MCF 10A (cell line): ENCODE measurements at regions not wholly inside any gene's neighbourhood (a gene's known extent, or its start where the extent isn't known, plus 50 kb on each side); places are given as distances from the start of the nearest gene placed in this dataset.

Source experiments
- BruUV-seq: library from RNA; stranded (reverse); fragments of 400-500 nt; replicated peaks from 2 replicates; lab custom pipeline; 2021; lab: Mats Ljungman, UMichigan
- CTCF ChIA-PET: fragments of 300-600 bp; sonication (Branson Sonifier 250); formaldehyde crosslinking; extraction: SDS; loops from one replicate; lab custom pipeline; 2021; ENCODE audit warnings: antibody characterized with exemption, inconsistent platforms; lab: Yijun Ruan, JAX
- POLR2A ChIA-PET: fragments of 300-600, 350-650 bp; sonication (Branson Sonifier 250); formaldehyde crosslinking; extraction: SDS; loops from one replicate; lab custom pipeline; 2020; ENCODE audit warnings: antibody characterized with exemption, inconsistent platforms; lab: Yijun Ruan, JAX
- DNase-seq: peaks from one replicate; pipeline ENCODE4 v3.0.0-alpha.2; 2018; ENCODE audit not compliant: unreplicated experiment
- H3K27ac Mint-ChIP-seq: one replicate; pipeline ENCODE4 v1.8.0; 2022; ENCODE audit warnings: mild to moderate bottlenecking, low read depth, mixed read lengths; ENCODE audit not compliant: unreplicated experiment
- H3K27me3 Mint-ChIP-seq: one replicate; pipeline ENCODE4 v1.8.0; 2022; ENCODE audit warnings: mixed read lengths; ENCODE audit not compliant: insufficient read depth, unreplicated experiment
- H3K36me3 Mint-ChIP-seq: one replicate; pipeline ENCODE4 v1.8.0; 2022; ENCODE audit warnings: mild to moderate bottlenecking, moderate library complexity, mixed read lengths; ENCODE audit not compliant: insufficient read depth, unreplicated experiment
- H3K4me1 Mint-ChIP-seq: one replicate; pipeline ENCODE4 v1.8.0; 2022; ENCODE audit warnings: mixed read lengths; ENCODE audit not compliant: insufficient read depth, unreplicated experiment
- H3K4me3 Mint-ChIP-seq: one replicate; pipeline ENCODE4 v1.8.0; 2022; ENCODE audit warnings: mild to moderate bottlenecking, moderate library complexity, mixed read lengths; ENCODE audit not compliant: unreplicated experiment
- H3K9me3 Mint-ChIP-seq: one replicate; pipeline ENCODE4 v1.8.0; 2022; ENCODE audit warnings: mixed read lengths; ENCODE audit not compliant: unreplicated experiment
- intact Hi-C: fragments of 100-400 bp; cut with micrococcal nuclease; formaldehyde crosslinking; loops from 2 replicates; pipeline ENCODE4 v1.14.1; 2022
- TF ChIP-seq, protein P1 (sequence below): fragments of 200-600 bp; IDR thresholded peaks from one replicate; pipeline ENCODE4 v1.8.0; 2022; ENCODE audit warnings: antibody characterized with exemption, mild to moderate bottlenecking; ENCODE audit not compliant: unreplicated experiment

DNA sequence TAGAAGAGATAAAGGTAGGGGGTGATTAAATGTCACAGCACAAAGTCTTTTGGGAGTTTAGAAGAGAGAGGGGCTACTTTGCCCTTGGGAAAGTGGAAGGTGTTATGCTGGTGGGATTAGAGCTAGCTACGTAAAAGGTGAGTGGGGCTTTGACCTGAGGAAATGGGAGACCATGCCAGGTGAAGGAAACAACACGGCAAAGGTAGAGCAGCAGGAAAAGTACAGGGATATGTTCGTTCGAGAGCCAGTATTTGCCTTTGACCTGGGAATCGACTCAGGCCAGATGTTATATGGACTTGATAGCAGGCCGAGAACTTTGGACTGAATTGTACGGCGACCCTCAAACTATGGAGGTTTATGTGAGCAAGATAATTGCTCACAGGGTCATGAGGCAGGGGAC, 55.7 kb upstream of the ACKR3 start:
- no peak for DNase-seq
- no peaks in the 10 kb centered on the region for H3K4me1 Mint-ChIP-seq
- no peak overlapping the region for H3K27ac Mint-ChIP-seq
- TF ChIP-seq, protein P1, sequence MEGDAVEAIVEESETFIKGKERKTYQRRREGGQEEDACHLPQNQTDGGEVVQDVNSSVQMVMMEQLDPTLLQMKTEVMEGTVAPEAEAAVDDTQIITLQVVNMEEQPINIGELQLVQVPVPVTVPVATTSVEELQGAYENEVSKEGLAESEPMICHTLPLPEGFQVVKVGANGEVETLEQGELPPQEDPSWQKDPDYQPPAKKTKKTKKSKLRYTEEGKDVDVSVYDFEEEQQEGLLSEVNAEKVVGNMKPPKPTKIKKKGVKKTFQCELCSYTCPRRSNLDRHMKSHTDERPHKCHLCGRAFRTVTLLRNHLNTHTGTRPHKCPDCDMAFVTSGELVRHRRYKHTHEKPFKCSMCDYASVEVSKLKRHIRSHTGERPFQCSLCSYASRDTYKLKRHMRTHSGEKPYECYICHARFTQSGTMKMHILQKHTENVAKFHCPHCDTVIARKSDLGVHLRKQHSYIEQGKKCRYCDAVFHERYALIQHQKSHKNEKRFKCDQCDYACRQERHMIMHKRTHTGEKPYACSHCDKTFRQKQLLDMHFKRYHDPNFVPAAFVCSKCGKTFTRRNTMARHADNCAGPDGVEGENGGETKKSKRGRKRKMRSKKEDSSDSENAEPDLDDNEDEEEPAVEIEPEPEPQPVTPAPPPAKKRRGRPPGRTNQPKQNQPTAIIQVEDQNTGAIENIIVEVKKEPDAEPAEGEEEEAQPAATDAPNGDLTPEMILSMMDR = no peak
- no TSS peak for BruUV-seq
- no peaks in the 10 kb centered on the region for H3K27me3 Mint-ChIP-seq
- ChIA-PET POLR2A (interaction anchor here (0.6 kb wide), 1 partner anchor 112 kb away, joined by 3 read pairs; no protein-coding TSS in a partner anchor), CTCF (interaction anchor here (0.6 to 6.1 kb wide), 21 partner anchors 9 to 554 kb away, joined by 3 to 98 read pairs (median 4); partner anchors contain the start of gene ACKR3)
- H3K36me3 Mint-ChIP-seq = peaks cover 7% of the 10 kb centered on the region
- H3K4me3 Mint-ChIP-seq = no peak overlapping the region
- H3K9me3 Mint-ChIP-seq = no peaks in the 10 kb centered on the region
- intact Hi-C loops = loop anchor here (1.0 kb wide), 5 partner anchors 55 to 546 kb away; partner anchors contain the start of gene ACKR3

DNA sequence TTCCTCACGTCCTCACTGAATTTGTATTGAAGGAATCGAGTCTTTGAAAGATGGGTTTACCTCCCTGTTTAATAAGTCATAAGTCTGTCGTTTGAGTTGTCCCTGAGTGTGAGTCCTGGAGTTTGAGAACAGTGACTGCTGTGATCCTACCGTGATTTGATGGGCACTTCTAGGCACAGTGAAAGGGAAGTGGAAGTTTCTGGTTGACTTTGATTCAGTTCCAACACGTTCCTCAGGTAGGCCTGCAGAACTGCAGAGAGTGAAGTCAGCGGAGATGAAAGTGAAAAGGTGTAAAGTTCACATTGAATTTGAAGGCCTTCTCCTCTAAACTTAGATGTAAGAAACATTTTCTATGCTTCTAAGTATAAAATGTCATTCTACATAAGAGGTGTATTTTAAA, 52.9 kb upstream of the ACKR3 start:
- no TSS peak for BruUV-seq
- TF ChIP-seq, protein P1 = no peak
- Mint-ChIP-seq H3K27me3 (peaks cover 22% of the 10 kb centered on the region), H3K4me1 (no peaks in the 10 kb centered on the region), H3K9me3 (no peaks in the 10 kb centered on the region), H3K4me3 (no peak overlapping the region), H3K27ac (no peak overlapping the region), H3K36me3 (peaks cover 7% of the 10 kb centered on the region)
- POLR2A ChIA-PET = no interaction called here
- CTCF ChIA-PET = interaction anchor here (0.6 kb wide), 1 partner anchor 568 kb away, joined by 4 read pairs; no protein-coding TSS in a partner anchor
- intact Hi-C loops = no loop called here
- DNase-seq = no peak

DNA sequence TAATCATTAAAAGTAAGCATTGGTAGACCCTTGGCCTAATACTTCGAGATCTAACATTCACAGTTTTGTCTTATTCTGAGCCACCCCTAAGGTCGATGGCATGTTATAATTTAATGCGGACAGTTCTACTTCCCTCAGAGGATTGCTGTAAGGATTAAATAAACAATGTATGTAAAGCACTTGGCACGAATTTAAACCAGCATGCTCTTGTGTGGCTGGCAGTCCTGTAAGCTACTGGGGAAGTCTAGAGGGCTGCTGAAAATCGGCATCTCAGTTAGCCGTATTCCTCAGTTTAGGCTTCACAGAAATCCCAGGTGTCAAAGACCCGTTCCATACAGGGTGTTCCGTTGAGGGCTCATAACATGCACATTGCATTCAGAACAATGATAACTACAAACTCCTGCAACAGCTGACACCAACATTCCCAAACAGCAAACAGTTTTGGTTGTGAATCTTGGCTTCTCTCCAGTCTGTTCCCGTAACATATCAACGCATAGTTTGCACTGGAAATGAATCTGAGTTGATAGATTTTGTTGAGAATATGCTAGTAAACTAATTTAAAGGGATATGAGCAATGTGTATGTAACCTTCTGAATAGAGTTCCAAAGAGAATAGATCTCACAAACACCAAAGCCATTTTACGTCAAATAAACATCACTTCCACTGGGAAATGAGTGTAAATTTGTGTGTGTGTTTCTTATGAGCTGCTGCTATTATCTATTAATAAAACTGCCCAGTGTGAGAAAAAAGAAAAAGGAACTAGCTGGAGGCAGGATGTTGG, 52.2 kb upstream of the ACKR3 start:
- intact Hi-C loops = no loop called here
- no peak for DNase-seq
- peaks cover 7% of the 10 kb centered on the region for H3K36me3 Mint-ChIP-seq
- BruUV-seq = no TSS peak
- ChIA-PET POLR2A (no interaction called here), CTCF (interaction anchor here (0.6 to 1.7 kb wide), 2 partner anchors 510 to 567 kb away, joined by 4 read pairs; no protein-coding TSS in a partner anchor)
- H3K27me3 Mint-ChIP-seq = peaks cover 30% of the 10 kb centered on the region
- TF ChIP-seq, protein P1 = no peak
- no peak overlapping the region for H3K27ac Mint-ChIP-seq
- no peaks in the 10 kb centered on the region for H3K4me1 Mint-ChIP-seq
- H3K4me3 Mint-ChIP-seq = no peak overlapping the region
- H3K9me3 Mint-ChIP-seq = no peaks in the 10 kb centered on the region
